Urinary bladder (tissue), 3 donors: ENCODE measurements at regions not wholly inside any gene's neighbourhood (a gene's known extent, or its start where the extent isn't known, plus 50 kb on each side); places are given as distances from the start of the nearest gene placed in this dataset.

Experiments
- DNase-seq: peaks from one replicate; pipeline ENCODE4 v3.0.0-alpha.2; 2015; ENCODE audit errors: extremely low spot score
- H3K27ac ChIP-seq: one replicate; pipeline ENCODE4 v1.5.1; 2013; ENCODE audit warnings: low read depth, mild to moderate bottlenecking, moderate library complexity
- H3K36me3 ChIP-seq: one replicate; pipeline ENCODE4 v1.6.1; 2013; ENCODE audit warnings: mild to moderate bottlenecking, moderate library complexity; ENCODE audit not compliant: insufficient read depth
- H3K4me1 ChIP-seq: one replicate; pipeline ENCODE4 v1.6.1; 2013; ENCODE audit warnings: mild to moderate bottlenecking, moderate library complexity; ENCODE audit not compliant: insufficient read depth
- H3K4me3 ChIP-seq: one replicate; pipeline ENCODE4 v1.5.1; 2013; ENCODE audit warnings: low read depth, low read length
- WGBS: extraction: QIAGEN DNeasy Blood & Tissue Kit; methylation state at CpG from one replicate; pipeline ENCODE4 v1.1.7; 2013; 5-methylcytosine and 5-hydroxymethylcytosine counted together
- donor health status: healthy with polysubstance abuse.
- donor health status: healthy.

GRCh38 chr6:43877036-43877435 is 107.0 kb downstream of the VEGFA start:
- DNase-seq = no peak
- no peaks in the 10 kb centered on the region for H3K36me3 ChIP-seq
- 85% methylated on average over 10 of the region's 10 CpGs for WGBS
- H3K27ac ChIP-seq = no peak overlapping the region
- no peaks in the 10 kb centered on the region for H3K4me1 ChIP-seq
- no peak overlapping the region for H3K4me3 ChIP-seq

- 65% methylated on average over 4 of the region's 4 CpGs for whole genome bisulfite sequencing
- Histone ChIP-seq H3K4me3 (no peak overlapping the region), H3K27ac (no peak overlapping the region), H3K36me3 (no peaks in the 10 kb centered on the region), H3K4me1 (no peaks in the 10 kb centered on the region)
- no peak for DNase-seq
Measured at GRCh38 chr6:43876602-43877001, 106.6 kb downstream of the VEGFA start.

- H3K27ac ChIP-seq = no peak overlapping the region
- H3K36me3 ChIP-seq = no peaks in the 10 kb centered on the region
- 85% methylated on average over 14 of the region's 14 CpGs for WGBS
- H3K4me3 ChIP-seq = no peak overlapping the region
- no peaks in the 10 kb centered on the region for H3K4me1 ChIP-seq
- no peak for DNase-seq
Measured at GRCh38 chr6:43875849-43876572, 106.0 kb downstream of the VEGFA start.

- WGBS = 92% methylated on average over 4 of the region's 4 CpGs
- H3K27ac ChIP-seq = no peak overlapping the region
- no peak overlapping the region for H3K4me3 ChIP-seq
- H3K4me1 ChIP-seq = no peaks in the 10 kb centered on the region
- no peaks in the 10 kb centered on the region for H3K36me3 ChIP-seq
- DNase-seq = no peak
Measured at GRCh38 chr6:43874814-43875590, 105.0 kb downstream of the VEGFA start.

GRCh38 chr6:43873806-43874714 is 104.0 kb downstream of the VEGFA start:
- Histone ChIP-seq H3K36me3 (no peaks in the 10 kb centered on the region), H3K27ac (no peak overlapping the region), H3K4me1 (no peaks in the 10 kb centered on the region), H3K4me3 (no peak overlapping the region)
- WGBS = 91% methylated on average over 3 of the region's 3 CpGs
- DNase-seq = peak; percentile 51

GRCh38 chr6:43871933-43872332 is 101.9 kb downstream of the VEGFA start:
- no peaks in the 10 kb centered on the region for H3K36me3 ChIP-seq
- no peak overlapping the region for H3K27ac ChIP-seq
- no peaks in the 10 kb centered on the region for H3K4me1 ChIP-seq
- no peak overlapping the region for H3K4me3 ChIP-seq
- no peak for DNase-seq
- 96% methylated on average over 4 of the region's 4 CpGs for WGBS

GRCh38 chr6:43871284-43871683 is 101.3 kb downstream of the VEGFA start:
- Histone ChIP-seq H3K4me1 (no peaks in the 10 kb centered on the region), H3K4me3 (no peak overlapping the region), H3K36me3 (no peaks in the 10 kb centered on the region), H3K27ac (no peak overlapping the region)
- no peak for DNase-seq
- 90% methylated on average over 1 of the region's 1 CpG for WGBS

DNA sequence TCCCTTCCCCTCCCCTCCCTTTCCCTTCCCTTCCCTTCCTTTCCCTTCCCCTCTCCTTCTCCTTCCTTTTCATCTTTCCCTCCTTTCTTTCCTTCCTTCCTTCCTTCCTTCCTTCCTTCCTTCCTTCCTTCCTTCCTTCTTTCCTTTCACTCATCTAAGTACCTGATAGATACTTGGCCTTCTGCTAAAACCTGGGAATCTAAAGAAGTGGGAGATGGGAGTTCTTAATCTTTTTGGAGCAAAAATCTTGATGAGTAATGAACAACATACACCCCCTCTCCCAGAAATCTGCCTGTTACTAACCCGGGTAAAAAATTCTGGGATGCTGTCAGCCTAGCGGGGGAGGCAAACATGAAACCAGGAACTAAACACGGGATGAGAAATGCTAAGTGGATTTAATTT is 100.7 kb downstream of the VEGFA start:
- H3K4me1 ChIP-seq = no peaks in the 10 kb centered on the region
- no peaks in the 10 kb centered on the region for H3K36me3 ChIP-seq
- no peak overlapping the region for H3K27ac ChIP-seq
- DNase-seq = no peak
- 57% methylated on average over 3 of the region's 3 CpGs for WGBS
- no peak overlapping the region for H3K4me3 ChIP-seq

GRCh38 chr6:43869792-43870659 is 100.0 kb downstream of the VEGFA start:
- DNase-seq = no peak
- WGBS = 78% methylated on average over 8 of the region's 8 CpGs
- no peaks in the 10 kb centered on the region for H3K4me1 ChIP-seq
- H3K27ac ChIP-seq = no peak overlapping the region
- no peaks in the 10 kb centered on the region for H3K36me3 ChIP-seq
- no peak overlapping the region for H3K4me3 ChIP-seq

DNA sequence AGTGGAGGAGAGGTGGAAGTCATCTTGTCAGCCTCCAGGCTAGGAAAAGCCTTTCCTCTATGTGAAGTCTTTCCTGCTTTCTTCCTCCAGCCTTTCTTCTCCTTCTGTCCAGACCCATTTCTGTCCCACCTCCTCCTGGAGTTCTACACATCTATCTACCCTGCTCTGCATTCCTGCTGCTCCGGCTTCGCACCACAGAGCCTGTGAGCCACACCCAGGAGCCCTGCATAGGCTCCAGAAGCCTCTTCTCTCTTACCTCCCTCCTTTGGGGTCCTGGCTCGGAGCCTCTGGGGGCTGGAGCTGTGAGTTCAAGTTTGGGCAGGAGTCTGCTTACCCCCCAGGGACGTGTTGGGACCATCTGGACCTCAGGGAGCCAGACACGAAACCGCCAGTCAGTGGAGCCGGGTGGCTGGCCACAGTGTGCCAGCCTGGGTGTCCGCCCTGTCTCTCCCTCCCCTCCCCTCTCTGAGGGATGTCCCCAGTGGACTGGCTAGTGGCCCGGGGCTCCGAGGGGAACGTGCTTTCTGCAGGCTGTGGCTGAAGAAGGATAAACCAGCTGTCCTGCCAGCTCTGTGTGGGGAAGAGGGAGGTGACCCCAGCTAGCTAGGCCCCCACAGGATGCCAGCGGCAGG is 99.2 kb downstream of the VEGFA start:
- no peak overlapping the region for H3K27ac ChIP-seq
- no peaks in the 10 kb centered on the region for H3K36me3 ChIP-seq
- no peaks in the 10 kb centered on the region for H3K4me1 ChIP-seq
- 71% methylated on average over 12 of the region's 12 CpGs for WGBS
- DNase-seq = no peak
- no peak overlapping the region for H3K4me3 ChIP-seq

DNA sequence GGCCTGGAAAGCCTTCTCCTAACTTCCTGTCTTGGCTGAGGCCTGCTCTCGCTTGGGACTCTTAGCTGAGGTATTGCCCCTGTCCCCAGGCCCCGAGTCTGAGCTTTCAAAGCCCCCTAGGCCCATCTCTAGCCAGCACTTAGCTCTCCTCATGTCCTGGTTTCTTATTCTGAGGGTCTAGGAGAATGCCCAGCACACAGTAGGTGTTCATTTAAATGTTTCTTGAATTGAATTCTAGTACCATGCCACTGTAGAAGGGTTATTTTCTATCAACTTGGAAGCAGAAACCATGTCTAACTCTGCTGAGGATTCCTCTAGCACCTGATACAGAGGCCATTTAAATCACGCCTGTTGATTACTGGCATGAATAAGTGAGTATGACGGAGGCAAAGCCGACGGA is 98.5 kb downstream of the VEGFA start:
- no peak for DNase-seq
- WGBS = 95% methylated on average over 6 of the region's 6 CpGs

DNA sequence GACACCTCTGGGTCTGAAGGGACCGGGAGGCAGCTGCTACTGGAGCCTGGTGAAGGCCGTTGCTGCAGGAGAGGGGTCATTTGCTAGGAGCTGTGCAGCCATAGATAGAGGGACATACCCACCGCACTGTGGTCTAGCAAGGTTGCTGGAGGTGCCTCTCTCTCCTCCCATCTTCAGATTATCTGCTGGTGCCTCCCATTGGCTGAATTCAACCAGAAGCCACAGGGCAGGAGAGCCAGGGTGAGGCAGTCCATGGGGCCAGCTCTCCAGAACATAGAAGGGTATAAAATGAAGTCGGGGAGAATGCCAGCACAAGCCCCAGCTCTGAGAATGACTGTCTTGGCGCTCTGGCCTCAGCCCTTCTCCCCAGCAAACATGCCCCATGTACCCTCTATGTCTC is 98.0 kb downstream of the VEGFA start:
- Histone ChIP-seq H3K4me3 (no peak overlapping the region), H3K27ac (no peak overlapping the region), H3K4me1 (no peaks in the 10 kb centered on the region), H3K36me3 (no peaks in the 10 kb centered on the region)
- 97% methylated on average over 5 of the region's 5 CpGs for WGBS
- DNase-seq = no peak

More for the DNA sequence above, 98.5 kb downstream of the VEGFA start:
- Histone ChIP-seq H3K4me3 (no peak overlapping the region), H3K4me1 (no peaks in the 10 kb centered on the region), H3K27ac (no peak overlapping the region), H3K36me3 (no peaks in the 10 kb centered on the region)
